ENCODE measurements at regions not wholly inside any gene's neighbourhood (a gene's known extent, or its start where the extent isn't known, plus 50 kb on each side); places are given as distances from the start of the nearest gene placed in this dataset.

- no peak for TF ChIP-seq CTCF (IDR thresholded peaks at IDR 0.05; ENCODE audit: low read depth, low read length)
Measured at GRCh38 chr21:35291034-35291433, 241.9 kb upstream of the RUNX1 start.

GRCh38 chr21:35288238-35288637 is 239.1 kb upstream of the RUNX1 start:
- H3K4me3 ChIP-seq (ENCODE audit: low read depth, low read length): no peak overlapping the region
- TF ChIP-seq CTCF (IDR thresholded peaks at IDR 0.05; ENCODE audit: low read depth, low read length): no peak
- DNase-seq (ENCODE audit: low read depth, low spot score): no peak
- in situ Hi-C loops (cut with HindIII; ENCODE audit: low sequenced_read_pairs): no loop called here

More at GRCh38 chr21:35291034-35291433, 241.9 kb upstream of the RUNX1 start:
- no peak for DNase-seq (ENCODE audit: low read depth, low spot score)
- H3K4me3 ChIP-seq (ENCODE audit: low read depth, low read length): no peak overlapping the region
- in situ Hi-C loops (cut with HindIII; ENCODE audit: low sequenced_read_pairs): no loop called here

- in situ Hi-C loops (cut with HindIII; ENCODE audit: low sequenced_read_pairs): no loop called here
- H3K4me3 ChIP-seq (ENCODE audit: low read depth, low read length): no peak overlapping the region
- TF ChIP-seq CTCF (IDR thresholded peaks at IDR 0.05; ENCODE audit: low read depth, low read length): no peak
- no peak for DNase-seq (ENCODE audit: low read depth, low spot score)
Measured at GRCh38 chr21:35284199-35284598, 235.1 kb upstream of the RUNX1 start.

GRCh38 chr21:35282944-35283343 is 233.8 kb upstream of the RUNX1 start:
- H3K4me3 ChIP-seq (ENCODE audit: low read depth, low read length): no peak overlapping the region
- no peak for TF ChIP-seq CTCF (IDR thresholded peaks at IDR 0.05; ENCODE audit: low read depth, low read length)
- DNase-seq (ENCODE audit: low read depth, low spot score): no peak
- in situ Hi-C loops (cut with HindIII; ENCODE audit: low sequenced_read_pairs): no loop called here

- in situ Hi-C loops (cut with HindIII; ENCODE audit: low sequenced_read_pairs): no loop called here
- H3K4me3 ChIP-seq (ENCODE audit: low read depth, low read length): no peak overlapping the region
- TF ChIP-seq CTCF (IDR thresholded peaks at IDR 0.05; ENCODE audit: low read depth, low read length): no peak
- DNase-seq (ENCODE audit: low read depth, low spot score): no peak
Measured at GRCh38 chr21:35281956-35282355, 232.9 kb upstream of the RUNX1 start.

- in situ Hi-C loops (cut with HindIII; ENCODE audit: low sequenced_read_pairs): no loop called here
- no peak overlapping the region for H3K4me3 ChIP-seq (ENCODE audit: low read depth, low read length)
- DNase-seq (ENCODE audit: low read depth, low spot score): no peak
- TF ChIP-seq CTCF (IDR thresholded peaks at IDR 0.05; ENCODE audit: low read depth, low read length): no peak
Measured at GRCh38 chr21:35280231-35280630, 231.1 kb upstream of the RUNX1 start.

- DNase-seq (ENCODE audit: low read depth, low spot score): peak; percentile 47
Measured at GRCh38 chr21:35275776-35276175, 226.7 kb upstream of the RUNX1 start.

More at GRCh38 chr21:35275776-35276175, 226.7 kb upstream of the RUNX1 start:
- in situ Hi-C loops (cut with HindIII; ENCODE audit: low sequenced_read_pairs): no loop called here
- H3K4me3 ChIP-seq (ENCODE audit: low read depth, low read length): no peak overlapping the region
- TF ChIP-seq CTCF (IDR thresholded peaks at IDR 0.05; ENCODE audit: low read depth, low read length): no peak
